Keratinocyte (primary cell): ENCODE measurements at regions not wholly inside any gene's neighbourhood (a gene's known extent, or its start where the extent isn't known, plus 50 kb on each side); places are given as distances from the start of the nearest gene placed in this dataset.

Source experiments
- EZH2 ChIP-seq: IDR thresholded peaks from one replicate; pipeline ENCODE4 v1.6.1; 2012; ENCODE audit warnings: inconsistent platforms, mild to moderate bottlenecking, low read length, moderate library complexity
- TF ChIP-seq, protein P1 (sequence below), 3 experiments: IDR thresholded peaks in 1 of 3; conservative IDR thresholded peaks in 1 of 3; optimal IDR thresholded peaks in 1 of 3; 2 replicates in 2 of 3; 3 replicates in 1 of 3; pipeline versions ENCODE3 to v1.5.1; 2011; ENCODE audit warnings: low read length in 3 of 3, mild to moderate bottlenecking in 3 of 3, moderate library complexity in 2 of 3, control low read depth in 1 of 3, inconsistent platforms in 1 of 3; ENCODE audit not compliant: insufficient read depth in 2 of 3; ENCODE audit errors: extremely low read depth in 1 of 3

- TF ChIP-seq, protein P1, sequence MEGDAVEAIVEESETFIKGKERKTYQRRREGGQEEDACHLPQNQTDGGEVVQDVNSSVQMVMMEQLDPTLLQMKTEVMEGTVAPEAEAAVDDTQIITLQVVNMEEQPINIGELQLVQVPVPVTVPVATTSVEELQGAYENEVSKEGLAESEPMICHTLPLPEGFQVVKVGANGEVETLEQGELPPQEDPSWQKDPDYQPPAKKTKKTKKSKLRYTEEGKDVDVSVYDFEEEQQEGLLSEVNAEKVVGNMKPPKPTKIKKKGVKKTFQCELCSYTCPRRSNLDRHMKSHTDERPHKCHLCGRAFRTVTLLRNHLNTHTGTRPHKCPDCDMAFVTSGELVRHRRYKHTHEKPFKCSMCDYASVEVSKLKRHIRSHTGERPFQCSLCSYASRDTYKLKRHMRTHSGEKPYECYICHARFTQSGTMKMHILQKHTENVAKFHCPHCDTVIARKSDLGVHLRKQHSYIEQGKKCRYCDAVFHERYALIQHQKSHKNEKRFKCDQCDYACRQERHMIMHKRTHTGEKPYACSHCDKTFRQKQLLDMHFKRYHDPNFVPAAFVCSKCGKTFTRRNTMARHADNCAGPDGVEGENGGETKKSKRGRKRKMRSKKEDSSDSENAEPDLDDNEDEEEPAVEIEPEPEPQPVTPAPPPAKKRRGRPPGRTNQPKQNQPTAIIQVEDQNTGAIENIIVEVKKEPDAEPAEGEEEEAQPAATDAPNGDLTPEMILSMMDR (optimal IDR thresholded peaks at IDR 0.05 in 1 of 3, IDR thresholded peaks at IDR 0.05 in 1 of 3, conservative IDR thresholded peaks at IDR 0.05 in 1 of 3; ENCODE audit: extremely low read depth in 1 of 3, insufficient read depth in 2 of 3, low read length in 3 of 3), result no peak
- TF ChIP-seq EZH2, result no peak
These were observed 53.4 kb upstream of the LRIG1 start for GRCh38 chr3:66554178-66554577.
